ENCODE measurements at regions not wholly inside any gene's neighbourhood (a gene's known extent, or its start where the extent isn't known, plus 50 kb on each side); places are given as distances from the start of the nearest gene placed in this dataset.

DNA sequence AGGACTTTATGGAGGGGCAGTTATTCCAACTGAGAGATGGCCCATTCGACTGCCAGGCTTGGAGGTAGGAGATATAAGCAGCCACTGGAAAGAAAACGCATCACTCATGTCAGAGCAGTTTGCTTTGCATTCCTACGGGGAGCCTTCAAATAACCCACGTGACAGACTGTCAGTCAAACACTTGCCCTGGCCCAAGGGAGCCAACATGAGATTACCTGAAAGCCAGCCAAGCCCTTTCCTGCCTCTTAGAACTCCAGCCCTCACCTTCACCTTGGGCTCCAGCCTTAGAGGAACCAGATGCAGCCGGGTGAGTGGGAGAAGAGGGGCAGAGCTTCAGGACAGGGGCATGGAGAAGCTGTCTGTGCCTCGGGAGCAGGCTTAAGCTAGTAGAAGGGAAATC, 95.3 kb upstream of the CXCL13 start:
- Mint-ChIP-seq H3K36me3 (ENCODE audit: low read depth) (no peaks in the 10 kb centered on the region), H3K4me3 (no peak overlapping the region), H3K9me3 (peaks cover 5% of the 10 kb centered on the region; the same call in 2 of the 3 replicates), H3K27ac (no peak overlapping the region), H3K4me1 (no peaks in the 10 kb centered on the region), H3K27me3 (ENCODE audit: insufficient read depth, low read depth, poor library complexity) (peaks cover 1% of the 10 kb centered on the region)
- DNase-seq (ENCODE audit: low spot score): peak; percentile 3
- Histone ChIP-seq H2AFZ (no peak overlapping the region), H3K4me1 (ENCODE audit: insufficient read depth) (no peaks in the 10 kb centered on the region), H3K79me2 (replicated peaks; ENCODE audit: insufficient read depth) (no peaks in the 10 kb centered on the region), H3K9me2 (ENCODE audit: insufficient read depth) (no peaks in the 10 kb centered on the region), H3K4me3 (no peak overlapping the region), H3K4me2 (no peak overlapping the region), H3K27ac (ENCODE audit: low read depth) (no peak overlapping the region), H3K36me3 (ENCODE audit: insufficient read depth) (no peaks in the 10 kb centered on the region), H3K27me3 (ENCODE audit: insufficient read depth) (no peaks in the 10 kb centered on the region), H3F3A (replicated peaks; ENCODE audit: low read depth) (no peaks in the 10 kb centered on the region), H4K20me1 (replicated peaks; ENCODE audit: insufficient read depth) (no peaks in the 10 kb centered on the region)
- ATAC-seq: no peak
- TF ChIP-seq NANOG (IDR thresholded peaks at IDR 0.05; ENCODE audit: borderline replicate concordance): no peak
- TF ChIP-seq, protein P1, sequence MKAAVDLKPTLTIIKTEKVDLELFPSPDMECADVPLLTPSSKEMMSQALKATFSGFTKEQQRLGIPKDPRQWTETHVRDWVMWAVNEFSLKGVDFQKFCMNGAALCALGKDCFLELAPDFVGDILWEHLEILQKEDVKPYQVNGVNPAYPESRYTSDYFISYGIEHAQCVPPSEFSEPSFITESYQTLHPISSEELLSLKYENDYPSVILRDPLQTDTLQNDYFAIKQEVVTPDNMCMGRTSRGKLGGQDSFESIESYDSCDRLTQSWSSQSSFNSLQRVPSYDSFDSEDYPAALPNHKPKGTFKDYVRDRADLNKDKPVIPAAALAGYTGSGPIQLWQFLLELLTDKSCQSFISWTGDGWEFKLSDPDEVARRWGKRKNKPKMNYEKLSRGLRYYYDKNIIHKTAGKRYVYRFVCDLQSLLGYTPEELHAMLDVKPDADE (IDR thresholded peaks at IDR 0.05): no peak
- TF ChIP-seq, protein P2, sequence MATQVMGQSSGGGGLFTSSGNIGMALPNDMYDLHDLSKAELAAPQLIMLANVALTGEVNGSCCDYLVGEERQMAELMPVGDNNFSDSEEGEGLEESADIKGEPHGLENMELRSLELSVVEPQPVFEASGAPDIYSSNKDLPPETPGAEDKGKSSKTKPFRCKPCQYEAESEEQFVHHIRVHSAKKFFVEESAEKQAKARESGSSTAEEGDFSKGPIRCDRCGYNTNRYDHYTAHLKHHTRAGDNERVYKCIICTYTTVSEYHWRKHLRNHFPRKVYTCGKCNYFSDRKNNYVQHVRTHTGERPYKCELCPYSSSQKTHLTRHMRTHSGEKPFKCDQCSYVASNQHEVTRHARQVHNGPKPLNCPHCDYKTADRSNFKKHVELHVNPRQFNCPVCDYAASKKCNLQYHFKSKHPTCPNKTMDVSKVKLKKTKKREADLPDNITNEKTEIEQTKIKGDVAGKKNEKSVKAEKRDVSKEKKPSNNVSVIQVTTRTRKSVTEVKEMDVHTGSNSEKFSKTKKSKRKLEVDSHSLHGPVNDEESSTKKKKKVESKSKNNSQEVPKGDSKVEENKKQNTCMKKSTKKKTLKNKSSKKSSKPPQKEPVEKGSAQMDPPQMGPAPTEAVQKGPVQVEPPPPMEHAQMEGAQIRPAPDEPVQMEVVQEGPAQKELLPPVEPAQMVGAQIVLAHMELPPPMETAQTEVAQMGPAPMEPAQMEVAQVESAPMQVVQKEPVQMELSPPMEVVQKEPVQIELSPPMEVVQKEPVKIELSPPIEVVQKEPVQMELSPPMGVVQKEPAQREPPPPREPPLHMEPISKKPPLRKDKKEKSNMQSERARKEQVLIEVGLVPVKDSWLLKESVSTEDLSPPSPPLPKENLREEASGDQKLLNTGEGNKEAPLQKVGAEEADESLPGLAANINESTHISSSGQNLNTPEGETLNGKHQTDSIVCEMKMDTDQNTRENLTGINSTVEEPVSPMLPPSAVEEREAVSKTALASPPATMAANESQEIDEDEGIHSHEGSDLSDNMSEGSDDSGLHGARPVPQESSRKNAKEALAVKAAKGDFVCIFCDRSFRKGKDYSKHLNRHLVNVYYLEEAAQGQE (IDR thresholded peaks at IDR 0.05; ENCODE audit: unreplicated experiment): no peak

DNA sequence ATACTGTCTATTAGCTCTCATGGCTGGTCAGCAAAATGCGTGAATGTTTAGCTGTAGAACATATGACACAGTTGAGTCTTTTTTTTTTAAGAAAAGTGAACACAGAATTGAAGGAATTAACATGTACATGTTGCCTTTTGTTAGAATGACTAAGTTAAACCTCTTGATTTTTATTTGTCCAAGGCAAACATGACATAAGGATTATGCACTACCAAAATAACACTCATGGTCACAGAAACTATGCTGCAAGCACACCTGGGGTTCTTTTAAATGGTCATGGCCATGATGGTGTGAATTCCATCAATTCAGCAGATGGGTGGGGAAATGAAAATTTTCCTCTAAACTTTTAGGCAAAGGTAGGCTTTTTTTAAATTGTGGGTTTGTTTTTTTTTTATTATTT, 80.1 kb upstream of the CXCL13 start:
- peaks cover 2% of the 10 kb centered on the region; the same call in 2 of the 3 replicates for H3K36me3 Mint-ChIP-seq (ENCODE audit: low read depth)
- DNase-seq (ENCODE audit: low spot score) (no peak), ATAC-seq (no peak)
- Histone ChIP-seq H3K9me2 (ENCODE audit: insufficient read depth) (no peaks in the 10 kb centered on the region), H3K79me2 (replicated peaks; ENCODE audit: insufficient read depth) (no peaks in the 10 kb centered on the region), H3K4me1 (ENCODE audit: insufficient read depth) (no peaks in the 10 kb centered on the region), H2AFZ (no peak overlapping the region), H3K4me3 (no peak overlapping the region), H3F3A (replicated peaks; ENCODE audit: low read depth) (no peaks in the 10 kb centered on the region), H3K4me2 (no peak overlapping the region), H3K36me3 (ENCODE audit: insufficient read depth) (no peaks in the 10 kb centered on the region), H4K20me1 (replicated peaks; ENCODE audit: insufficient read depth) (no peaks in the 10 kb centered on the region), H3K27me3 (ENCODE audit: insufficient read depth) (no peaks in the 10 kb centered on the region), H3K27ac (ENCODE audit: low read depth) (no peak overlapping the region)
- H3K27me3 Mint-ChIP-seq (ENCODE audit: insufficient read depth, low read depth, poor library complexity): no peaks in the 10 kb centered on the region
- no peak overlapping the region for H3K4me3 Mint-ChIP-seq
- H3K27ac Mint-ChIP-seq: no peak overlapping the region
- peaks cover 49% of the 10 kb centered on the region for H3K9me3 Mint-ChIP-seq
- H3K4me1 Mint-ChIP-seq: no peaks in the 10 kb centered on the region
- TF ChIP-seq CREB1 (CRISPR knock-in tag; IDR thresholded peaks at IDR 0.05; ENCODE audit: low read depth) (no peak), NANOG (IDR thresholded peaks at IDR 0.05; ENCODE audit: borderline replicate concordance) (no peak), POLR2AphosphoS5 (IDR thresholded peaks at IDR 0.05; ENCODE audit: low read depth) (no peak), EZH2phosphoT487 (IDR thresholded peaks at IDR 0.05; ENCODE audit: unreplicated experiment) (no peak), ZNF462 (CRISPR knock-in tag; IDR thresholded peaks at IDR 0.05) (no peak), ZNF331 (CRISPR knock-in tag; IDR thresholded peaks at IDR 0.05; ENCODE audit: low read depth) (no peak), STAT1 (IDR thresholded peaks at IDR 0.05; ENCODE audit: unreplicated experiment) (no peak)
- TF ChIP-seq, protein P3, sequence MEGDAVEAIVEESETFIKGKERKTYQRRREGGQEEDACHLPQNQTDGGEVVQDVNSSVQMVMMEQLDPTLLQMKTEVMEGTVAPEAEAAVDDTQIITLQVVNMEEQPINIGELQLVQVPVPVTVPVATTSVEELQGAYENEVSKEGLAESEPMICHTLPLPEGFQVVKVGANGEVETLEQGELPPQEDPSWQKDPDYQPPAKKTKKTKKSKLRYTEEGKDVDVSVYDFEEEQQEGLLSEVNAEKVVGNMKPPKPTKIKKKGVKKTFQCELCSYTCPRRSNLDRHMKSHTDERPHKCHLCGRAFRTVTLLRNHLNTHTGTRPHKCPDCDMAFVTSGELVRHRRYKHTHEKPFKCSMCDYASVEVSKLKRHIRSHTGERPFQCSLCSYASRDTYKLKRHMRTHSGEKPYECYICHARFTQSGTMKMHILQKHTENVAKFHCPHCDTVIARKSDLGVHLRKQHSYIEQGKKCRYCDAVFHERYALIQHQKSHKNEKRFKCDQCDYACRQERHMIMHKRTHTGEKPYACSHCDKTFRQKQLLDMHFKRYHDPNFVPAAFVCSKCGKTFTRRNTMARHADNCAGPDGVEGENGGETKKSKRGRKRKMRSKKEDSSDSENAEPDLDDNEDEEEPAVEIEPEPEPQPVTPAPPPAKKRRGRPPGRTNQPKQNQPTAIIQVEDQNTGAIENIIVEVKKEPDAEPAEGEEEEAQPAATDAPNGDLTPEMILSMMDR (conservative IDR thresholded peaks at IDR 0.05; ENCODE audit: low read depth in 2 of 2): no peak
